Lower leg skin (tissue), 3 donors: ENCODE measurements at regions not wholly inside any gene's neighbourhood (a gene's known extent, or its start where the extent isn't known, plus 50 kb on each side); places are given as distances from the start of the nearest gene placed in this dataset.

ENCODE experiments used
- CTCF ChIP-seq, 3 donors: fragments of 450-650 bp; IDR thresholded peaks; one replicate each; pipeline ENCODE4 v1.5.1; 2016; ENCODE audit warnings: antibody characterized with exemption in 3 of 3, mild to moderate bottlenecking in 3 of 3, moderate library complexity in 2 of 3
- POLR2A ChIP-seq, 2 donors: fragments of 450-650 bp; IDR thresholded peaks; one replicate each; pipeline ENCODE4 v1.6.1; 2016 to 2017; ENCODE audit warnings: antibody characterized with exemption in 2 of 2, mild to moderate bottlenecking in 1 of 2, moderate library complexity in 1 of 2

GRCh38 chrX:109936598-109936997 is 66.3 kb upstream of the TMEM164 start:
- no peak for TF ChIP-seq CTCF (IDR thresholded peaks at IDR 0.05)
- no peak for TF ChIP-seq POLR2A (IDR thresholded peaks at IDR 0.05)
